Naive B cell (primary cell): ENCODE measurements at regions not wholly inside any gene's neighbourhood (a gene's known extent, or its start where the extent isn't known, plus 50 kb on each side); places are given as distances from the start of the nearest gene placed in this dataset.
"Not testable (repeated sequence)": the region's sequence is repeated elsewhere in the genome, so short reads cannot be mapped to it uniquely, and the experiment has no call there.

ENCODE experiments used
- ATAC-seq, 2 donors: fragments of 150-1000 bp; cut with Tn5 transposase; 2 replicates each; pipeline ENCODE4 v1.10.0; 2021; ENCODE audit warnings: low read depth in 2 of 2, mild to moderate bottlenecking in 2 of 2, moderate library complexity in 2 of 2
- DNase-seq: peaks from one replicate; pipeline ENCODE4 v3.0.0; 2022
- H3K27ac Mint-ChIP-seq, 6 donors: one replicate each; pipeline ENCODE4 v1.8.0; 2020 to 2022; ENCODE audit warnings: mild to moderate bottlenecking in 6 of 6, mixed read lengths in 6 of 6, moderate library complexity in 5 of 6, inconsistent platforms in 2 of 6
- H3K27me3 Mint-ChIP-seq, 3 donors: one replicate each; pipeline ENCODE4 v1.8.0; 2021 to 2022; ENCODE audit warnings: mixed read lengths in 3 of 3, mild to moderate bottlenecking in 1 of 3
- H3K36me3 Mint-ChIP-seq, 2 donors: one replicate each; pipeline ENCODE4 v1.8.0; 2020 to 2022; ENCODE audit warnings: mixed read lengths in 2 of 2, inconsistent platforms in 1 of 2, mild to moderate bottlenecking in 1 of 2
- H3K4me1 Mint-ChIP-seq, 3 donors: one replicate each; pipeline ENCODE4 v1.8.0; 2020 to 2022; ENCODE audit warnings: mixed read lengths in 3 of 3, inconsistent platforms in 1 of 3, mild to moderate bottlenecking in 1 of 3, moderate library complexity in 1 of 3
- H3K4me3 Mint-ChIP-seq, 8 donors: one replicate each; pipeline ENCODE4 v1.8.0; 2020 to 2022; ENCODE audit warnings: mild to moderate bottlenecking in 8 of 8, mixed read lengths in 8 of 8, moderate library complexity in 8 of 8, inconsistent platforms in 2 of 8
- H3K9me3 Mint-ChIP-seq, 7 donors: one replicate each; pipeline ENCODE4 v1.8.0; 2020 to 2022; ENCODE audit warnings: mixed read lengths in 7 of 7, mild to moderate bottlenecking in 5 of 7, inconsistent platforms in 2 of 7, moderate library complexity in 1 of 7

DNA sequence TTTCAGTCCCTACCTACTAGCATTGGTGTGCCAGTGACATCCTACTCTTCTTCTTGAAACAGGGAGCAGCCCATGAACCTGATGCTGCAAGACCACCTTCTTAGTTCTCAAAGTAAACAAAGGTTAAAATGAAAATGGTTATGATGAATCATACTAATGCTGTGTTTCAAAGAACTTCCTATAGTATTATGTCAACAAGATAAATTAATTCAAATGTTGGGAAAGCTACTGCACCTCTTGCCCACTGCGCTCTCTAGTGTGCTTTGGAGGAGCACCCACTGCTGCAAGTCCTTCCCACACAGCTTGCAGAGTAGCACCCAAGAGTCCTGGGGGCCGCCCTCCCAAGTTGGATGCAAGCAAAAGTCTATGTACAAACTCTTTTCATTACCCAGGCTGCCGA, 81.1 kb downstream of the CD200R1L start:
- Mint-ChIP-seq H3K4me1 (peaks cover 11 to 20% (median 17%) of the 10 kb centered on the region in 3 donors), H3K27me3 (no peaks in the 10 kb centered on the region), H3K9me3 (peaks cover 0 to 2% (median 0%) of the 10 kb centered on the region in 7 donors), H3K36me3 (no peaks in the 10 kb centered on the region), H3K27ac (peak overlapping the region in 1 of 6 donors; percentile 1), H3K4me3 (no peak overlapping the region)
- DNase-seq (no peak), ATAC-seq (no peak)

DNA sequence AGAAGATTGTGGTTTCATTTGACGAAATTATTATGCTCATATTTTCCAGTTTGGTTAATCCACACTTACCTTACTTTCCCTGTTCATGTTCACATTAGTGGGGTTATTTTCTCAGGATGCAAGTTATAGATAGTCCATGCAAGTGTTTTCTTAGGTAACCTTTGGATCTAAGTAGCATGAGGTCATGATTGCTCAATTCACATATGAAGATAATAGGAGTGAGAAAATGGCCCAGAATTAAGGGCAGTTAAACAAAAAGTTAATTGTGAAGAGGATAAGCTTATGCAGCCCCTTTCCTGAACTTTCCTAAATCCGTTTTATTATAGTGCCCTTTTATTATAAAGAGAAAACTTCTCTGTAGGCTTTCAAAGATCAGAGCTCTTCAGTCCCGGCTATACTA, 83.4 kb downstream of the CD200R1L start:
- ATAC-seq (no peak), DNase-seq (no peak)
- no peak overlapping the region for H3K4me3 Mint-ChIP-seq
- H3K9me3 Mint-ChIP-seq = peaks cover 0 to 3% (median 0%) of the 10 kb centered on the region in 7 donors
- no peaks in the 10 kb centered on the region for H3K36me3 Mint-ChIP-seq
- H3K27me3 Mint-ChIP-seq = no peaks in the 10 kb centered on the region
- peak overlapping the region in 1 of 6 donors; percentile 69 for H3K27ac Mint-ChIP-seq
- H3K4me1 Mint-ChIP-seq = peaks cover 8 to 20% (median 17%) of the 10 kb centered on the region in 3 donors

DNA sequence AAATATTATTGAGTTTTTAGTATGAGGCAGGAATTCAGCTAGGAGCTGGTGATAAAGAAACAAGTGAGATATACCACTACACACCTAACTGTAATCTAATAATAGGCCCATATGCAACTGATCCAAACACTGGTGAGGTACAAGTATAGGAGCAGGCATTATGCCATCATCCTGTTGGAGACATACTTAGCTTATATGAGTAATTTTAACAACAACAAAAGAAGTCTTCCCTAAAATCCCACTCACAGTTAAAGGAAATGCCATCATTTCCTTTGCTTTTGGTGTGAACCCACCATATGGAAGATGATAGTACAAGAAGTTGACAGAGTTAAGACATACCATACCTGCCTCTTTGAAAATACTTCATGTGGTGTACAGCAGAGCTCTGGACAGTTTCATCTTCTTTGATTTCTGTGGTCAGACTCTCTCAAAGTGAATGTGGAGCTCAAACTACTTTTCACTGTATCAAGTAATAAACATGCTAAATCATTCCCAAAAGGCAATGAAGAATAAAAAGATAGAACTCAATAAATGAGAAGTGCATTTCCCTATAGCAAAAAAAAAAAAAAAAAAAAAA, 85.5 kb downstream of the CD200R1L start:
- no peak overlapping the region for H3K27ac Mint-ChIP-seq
- no peak for ATAC-seq

DNA sequence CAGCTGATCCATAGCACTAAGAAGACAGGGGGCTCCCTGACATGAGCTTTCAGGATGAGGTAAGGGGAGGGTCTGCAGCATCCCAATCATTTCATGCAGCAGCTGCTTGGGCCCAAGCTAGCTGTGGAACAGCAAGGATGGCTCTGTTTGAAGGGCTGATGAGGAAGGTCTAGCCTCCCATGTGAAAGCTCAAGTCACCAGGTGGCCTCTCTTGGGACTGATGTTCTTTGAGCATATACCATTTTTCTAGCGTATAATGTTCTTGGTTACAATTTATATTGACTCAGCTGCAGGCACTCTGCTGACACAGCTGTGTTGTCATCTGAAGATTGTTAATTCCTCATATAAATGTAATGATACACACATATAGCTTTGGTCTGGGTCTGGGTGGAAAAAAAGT, 87.0 kb downstream of the CD200R1L start:
- H3K36me3 Mint-ChIP-seq = peaks cover 0 to 4% of the 10 kb centered on the region in 2 donors
- ATAC-seq (no peak), DNase-seq (no peak)
- no peaks in the 10 kb centered on the region for H3K27me3 Mint-ChIP-seq
- no peak overlapping the region for H3K27ac Mint-ChIP-seq
- H3K4me3 Mint-ChIP-seq = no peak overlapping the region
- H3K4me1 Mint-ChIP-seq = no peaks in the 10 kb centered on the region
- H3K9me3 Mint-ChIP-seq = peaks cover 0 to 31% (median 23%) of the 10 kb centered on the region in 7 donors

More for the DNA sequence above, 85.5 kb downstream of the CD200R1L start:
- no peaks in the 10 kb centered on the region for H3K27me3 Mint-ChIP-seq
- H3K36me3 Mint-ChIP-seq = peaks cover 0 to 4% of the 10 kb centered on the region in 2 donors
- H3K4me1 Mint-ChIP-seq = peaks cover 0 to under 1% (median 0%) of the 10 kb centered on the region in 3 donors
- DNase-seq = no peak
- no peak overlapping the region for H3K4me3 Mint-ChIP-seq
- H3K9me3 Mint-ChIP-seq = peaks cover 0 to 19% (median 11%) of the 10 kb centered on the region in 7 donors

DNA sequence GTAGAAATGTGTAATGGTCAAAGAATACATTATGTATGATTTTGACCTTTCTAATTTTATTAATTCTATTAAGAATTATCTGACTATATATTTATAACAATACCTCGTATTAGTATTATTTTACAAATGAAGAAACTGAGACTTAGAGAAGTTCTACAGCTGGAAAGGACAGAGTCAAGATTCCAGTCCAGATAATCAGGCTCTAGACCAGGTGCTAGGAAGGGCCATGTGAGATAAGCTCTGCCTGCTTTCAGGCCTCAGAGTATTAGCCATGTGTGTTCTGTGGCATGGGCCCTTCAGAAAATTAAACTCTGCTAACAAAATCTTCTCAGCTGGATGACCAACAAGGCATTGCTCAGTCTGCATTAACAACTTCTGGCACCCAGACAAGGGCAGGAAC, 87.5 kb downstream of the CD200R1L start:
- H3K36me3 Mint-ChIP-seq = peaks cover 0 to 4% of the 10 kb centered on the region in 2 donors
- DNase-seq = no peak
- ATAC-seq = no peak
- H3K4me1 Mint-ChIP-seq = no peaks in the 10 kb centered on the region
- H3K27me3 Mint-ChIP-seq = no peaks in the 10 kb centered on the region
- H3K9me3 Mint-ChIP-seq = peaks cover 0 to 31% (median 23%) of the 10 kb centered on the region in 7 donors
- no peak overlapping the region for H3K4me3 Mint-ChIP-seq
- H3K27ac Mint-ChIP-seq = no peak overlapping the region

DNA sequence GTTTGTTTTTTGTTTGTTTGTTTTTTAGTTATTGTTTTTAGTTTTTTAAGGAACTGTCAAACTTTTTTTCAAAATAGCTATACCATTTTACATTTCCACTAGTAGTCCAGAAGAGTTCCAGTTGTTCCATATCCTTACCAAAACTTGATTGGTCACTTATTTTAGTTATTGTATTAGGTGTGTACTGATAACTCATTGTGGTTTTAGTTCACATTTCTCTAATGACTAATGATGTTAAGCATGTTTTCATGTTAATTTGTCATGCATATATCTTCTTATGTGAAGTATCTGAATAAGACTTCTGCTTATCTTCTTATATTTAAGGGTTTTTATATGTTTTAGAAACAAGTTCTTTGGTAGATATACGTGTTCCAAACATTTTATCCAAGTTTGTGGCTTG, 89.5 kb downstream of the CD200R1L start:
- H3K4me3 Mint-ChIP-seq = no peak overlapping the region
- H3K27ac Mint-ChIP-seq = no peak overlapping the region
- no peaks in the 10 kb centered on the region for H3K27me3 Mint-ChIP-seq
- H3K9me3 Mint-ChIP-seq = peaks cover 0 to 31% (median 23%) of the 10 kb centered on the region in 7 donors
- no peak for DNase-seq
- no peaks in the 10 kb centered on the region for H3K4me1 Mint-ChIP-seq
- no peak for ATAC-seq
- peaks cover 0 to 4% of the 10 kb centered on the region in 2 donors for H3K36me3 Mint-ChIP-seq

DNA sequence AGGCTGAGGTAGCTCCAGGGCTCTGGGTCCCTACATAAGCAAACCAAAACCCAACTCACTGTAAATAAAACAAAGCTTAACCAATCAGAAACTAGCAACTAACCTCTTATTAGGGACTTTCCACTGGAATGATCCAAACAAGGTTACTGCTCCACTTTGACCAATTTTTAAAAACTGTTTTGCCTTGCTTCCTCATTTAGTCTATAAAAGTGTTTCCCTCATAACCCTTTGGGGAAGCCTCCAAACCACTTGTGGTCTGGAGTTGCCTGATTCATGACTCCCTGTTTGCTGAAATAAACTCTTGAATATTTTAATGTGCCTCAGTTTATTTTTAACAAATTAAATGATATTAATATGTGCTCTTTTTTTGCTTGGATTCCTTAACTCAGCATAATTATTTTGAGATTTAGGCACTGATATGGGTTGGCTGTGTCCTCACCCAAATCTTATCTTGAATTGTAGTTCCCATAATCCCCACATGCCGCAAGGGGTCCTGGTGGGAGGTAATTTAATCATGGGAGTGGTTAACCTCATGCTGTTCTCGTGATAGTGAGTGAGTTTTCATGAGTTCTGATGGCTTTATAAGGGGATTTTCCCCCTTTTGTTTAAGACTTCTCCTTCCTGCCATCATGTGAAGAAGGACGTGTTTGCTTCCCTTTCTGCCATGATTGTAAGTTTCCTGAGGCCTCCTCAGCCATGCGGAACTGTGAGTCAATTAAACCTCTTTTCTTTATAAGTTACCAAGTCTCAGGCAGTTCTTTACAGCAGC, 90.6 kb downstream of the CD200R1L start:
- ATAC-seq (peak; percentile 50 to 71), DNase-seq (no peak)
- Mint-ChIP-seq H3K4me1 (peaks cover 0 to 2% (median 0%) of the 10 kb centered on the region in 3 donors), H3K9me3 (peaks cover 0 to 31% (median 23%) of the 10 kb centered on the region in 7 donors), H3K27me3 (no peaks in the 10 kb centered on the region), H3K27ac (no peak overlapping the region), H3K36me3 (peaks cover 0 to 4% of the 10 kb centered on the region in 2 donors), H3K4me3 (no peak overlapping the region)

DNA sequence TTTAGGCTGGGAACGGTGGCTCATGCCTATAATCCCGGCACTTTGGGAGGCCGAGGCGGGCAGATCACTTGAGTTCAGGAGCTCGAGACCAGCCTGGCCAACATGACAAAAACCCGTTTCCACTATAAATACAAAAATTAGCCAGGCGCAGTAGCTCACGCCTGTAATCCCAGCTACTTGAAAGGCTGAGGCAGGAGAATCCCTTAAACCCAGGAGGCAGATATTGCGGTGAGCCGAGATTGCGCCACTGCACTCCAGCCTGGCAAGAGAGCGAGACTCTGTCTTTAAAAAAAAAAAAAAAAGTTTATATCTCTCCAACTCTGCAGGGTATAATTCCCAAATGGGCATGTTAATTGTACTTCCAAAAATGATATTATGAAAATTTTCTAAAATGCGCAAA, 91.6 kb downstream of the CD200R1L start:
- peak overlapping the region in 1 of 6 donors; percentile 64 for H3K27ac Mint-ChIP-seq
- not testable (repeated sequence) for ATAC-seq, DNase-seq, H3K36me3 Mint-ChIP-seq, H3K27me3 Mint-ChIP-seq, H3K4me1 Mint-ChIP-seq, H3K4me3 Mint-ChIP-seq
- peaks cover 0 to 31% (median 23%) of the 10 kb centered on the region in 7 donors for H3K9me3 Mint-ChIP-seq

DNA sequence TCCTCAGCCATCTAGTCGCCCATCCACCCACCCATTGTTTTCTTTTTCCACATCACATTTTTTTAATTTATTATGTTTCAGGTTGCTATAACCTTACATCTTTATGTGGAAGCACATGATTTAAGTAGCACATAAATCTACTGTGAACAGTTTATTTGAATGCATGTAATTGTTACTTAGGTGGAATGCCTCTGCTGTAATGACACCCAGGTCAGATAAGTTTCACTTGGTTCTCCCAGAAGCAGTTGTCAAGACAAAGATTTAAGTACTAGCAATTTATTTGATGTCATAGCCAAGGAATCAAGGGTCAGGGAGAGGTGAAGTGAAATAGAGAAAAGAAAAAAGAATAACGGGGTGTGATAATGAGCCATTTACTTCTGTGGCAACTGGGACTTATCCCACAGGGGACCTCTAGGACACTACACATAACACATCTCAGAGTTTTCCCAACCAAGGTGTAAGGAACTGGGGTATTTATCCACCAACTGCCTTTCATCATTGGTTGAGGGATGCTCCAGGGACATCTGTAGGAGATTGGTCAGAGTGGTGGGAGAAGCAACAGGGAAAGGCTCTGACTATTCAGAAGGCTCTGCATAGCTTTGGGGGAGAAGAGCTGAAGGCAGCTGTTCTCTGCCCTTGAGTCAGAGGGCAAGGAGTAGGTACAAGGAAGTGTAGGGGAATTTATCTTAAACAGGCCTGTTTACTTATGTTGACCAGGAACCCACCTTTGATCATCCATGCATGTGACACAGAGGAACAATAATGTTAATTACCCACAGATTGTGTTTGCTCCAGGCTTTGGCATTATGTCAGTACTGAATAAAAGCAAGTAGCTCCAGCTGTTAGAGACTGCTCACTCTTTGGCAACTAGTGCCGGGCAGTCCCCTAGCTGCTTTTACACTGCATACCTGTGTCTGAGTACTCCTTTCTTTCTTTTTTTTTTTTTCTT, 94.8 kb downstream of the CD200R1L start:
- Mint-ChIP-seq H3K4me1 (peaks cover 0 to 2% (median 0%) of the 10 kb centered on the region in 3 donors), H3K36me3 (peaks cover 0 to under 1% of the 10 kb centered on the region in 2 donors), H3K4me3 (no peak overlapping the region), H3K9me3 (peaks cover 0 to 20% (median 15%) of the 10 kb centered on the region in 7 donors), H3K27ac (peak overlapping the region in 1 of 6 donors; percentile 22), H3K27me3 (no peaks in the 10 kb centered on the region)
- ATAC-seq (no peak), DNase-seq (no peak)

DNA sequence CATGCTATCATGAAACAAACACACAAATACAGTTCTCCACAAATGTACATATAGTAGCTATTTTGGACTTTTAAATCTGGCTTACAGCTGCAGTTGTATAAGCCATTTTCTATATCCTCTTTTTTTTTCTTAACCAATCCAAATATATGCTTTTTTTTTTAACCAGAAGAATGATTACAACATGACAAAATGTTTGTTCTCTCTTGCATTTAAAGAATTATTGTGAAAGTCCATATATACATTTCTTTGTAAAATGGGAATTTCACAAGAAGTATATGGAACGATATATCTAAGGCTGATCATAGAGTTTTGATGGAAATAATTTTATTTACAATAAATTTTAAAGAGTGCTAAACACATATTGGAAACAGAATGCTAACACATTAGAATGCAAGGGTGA, 95.6 kb downstream of the CD200R1L start:
- ATAC-seq (no peak), DNase-seq (no peak)
- peaks cover 0 to 12% (median 8%) of the 10 kb centered on the region in 7 donors for H3K9me3 Mint-ChIP-seq

DNA sequence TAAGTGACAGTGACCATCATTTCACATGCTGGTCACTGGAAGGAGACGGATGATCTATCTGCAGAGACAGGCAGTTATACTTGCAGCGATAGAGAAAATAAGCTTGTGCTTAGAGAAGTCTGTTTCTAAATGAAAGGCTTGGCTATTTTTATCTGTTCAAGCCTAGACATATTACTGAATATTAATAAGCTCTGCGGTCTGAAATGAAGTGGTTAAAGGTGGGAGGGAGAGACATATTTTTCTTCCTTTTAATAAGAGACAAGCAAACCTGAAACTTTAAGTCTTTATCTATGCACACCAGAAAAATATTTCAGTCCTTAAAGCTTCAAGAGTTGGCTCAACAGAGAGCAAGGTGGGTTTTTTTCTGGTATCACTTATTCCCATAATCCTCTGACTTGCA, 99.0 kb downstream of the CD200R1L start:
- Mint-ChIP-seq H3K4me1 (peaks cover 0 to 2% (median 0%) of the 10 kb centered on the region in 3 donors), H3K36me3 (no peaks in the 10 kb centered on the region), H3K9me3 (no peaks in the 10 kb centered on the region), H3K4me3 (no peak overlapping the region), H3K27me3 (no peaks in the 10 kb centered on the region), H3K27ac (peak overlapping the region in 1 of 6 donors; percentile 63)
- DNase-seq (no peak), ATAC-seq (no peak)

More for the DNA sequence above, 95.6 kb downstream of the CD200R1L start:
- Mint-ChIP-seq H3K4me1 (peaks cover 0 to 2% (median 0%) of the 10 kb centered on the region in 3 donors), H3K4me3 (no peak overlapping the region), H3K27me3 (no peaks in the 10 kb centered on the region), H3K27ac (peak overlapping the region in 1 of 6 donors; percentile 22), H3K36me3 (no peaks in the 10 kb centered on the region)

DNA sequence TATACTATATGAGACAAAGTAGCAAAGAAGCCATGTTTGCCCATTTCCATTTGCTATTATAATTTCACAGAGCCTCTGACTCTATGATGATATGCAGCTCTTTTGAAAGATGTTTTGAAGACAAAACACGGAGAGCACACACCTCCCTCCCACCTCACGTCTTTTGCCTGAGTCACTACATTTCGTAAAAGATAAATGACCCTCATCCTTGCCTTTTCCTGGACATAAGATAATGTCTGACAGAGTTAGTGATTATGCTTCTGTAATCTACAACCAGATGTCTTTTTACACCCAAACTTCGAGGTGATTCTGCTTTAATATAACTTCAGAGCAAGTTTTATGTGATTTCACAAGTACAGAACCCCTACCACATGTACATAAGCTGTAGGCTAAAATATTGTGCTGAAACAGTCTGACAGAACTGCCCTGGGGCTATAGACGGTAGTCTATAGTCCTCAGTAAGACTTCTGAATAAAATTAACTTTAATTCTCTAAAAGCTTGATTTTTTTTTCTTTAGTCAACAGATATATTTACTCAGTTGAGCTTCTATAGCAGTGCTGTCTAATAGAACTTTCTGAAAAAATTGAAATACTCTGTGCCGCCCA, 99.9 kb downstream of the CD200R1L start:
- H3K4me3 Mint-ChIP-seq = no peak overlapping the region
- peaks cover 0 to under 1% (median 0%) of the 10 kb centered on the region in 7 donors for H3K9me3 Mint-ChIP-seq
- no peaks in the 10 kb centered on the region for H3K36me3 Mint-ChIP-seq
- no peak overlapping the region for H3K27ac Mint-ChIP-seq
- DNase-seq = no peak
- H3K27me3 Mint-ChIP-seq = no peaks in the 10 kb centered on the region
- peaks cover 0 to 2% (median 1%) of the 10 kb centered on the region in 3 donors for H3K4me1 Mint-ChIP-seq
- ATAC-seq = no peak
